Putamen (tissue), 1 donor: ENCODE measurements at regions not wholly inside any gene's neighbourhood (a gene's known extent, or its start where the extent isn't known, plus 50 kb on each side); places are given as distances from the start of the nearest gene placed in this dataset.
A peak's percentile ranks its signal among the peaks of the same experiment; 100 is the strongest.

Experiments used
- DNase-seq: peaks from one replicate; pipeline ENCODE4 v3.0.0-alpha.2; 2016; ENCODE audit warnings: low spot score

- no peak for DNase-seq
These were observed 248.2 kb downstream of the ACTL7B start for GRCh38 chr9:108607607-108608006.

GRCh38 chr9:108606401-108606800 lies 249.4 kb downstream of the ACTL7B start:
- DNase-seq, result no peak

GRCh38 chr9:108603141-108603540 lies 252.6 kb downstream of the ACTL7B start:
- DNase-seq, result no peak

GRCh38 chr9:108600896-108601295 lies 254.9 kb downstream of the ACTL7B start:
- DNase-seq, result no peak

GRCh38 chr9:108599571-108599970 lies 256.2 kb downstream of the ACTL7B start:
- DNase-seq, result no peak

- DNase-seq, result no peak
These were observed 264.7 kb downstream of the ACTL7B start for GRCh38 chr9:108591121-108591520.

GRCh38 chr9:108588246-108588645 lies 267.5 kb downstream of the ACTL7B start:
- DNase-seq, result no peak

GRCh38 chr9:108586471-108587139 lies 269.2 kb downstream of the ACTL7B start:
- no peak for DNase-seq

- DNase-seq, result no peak
These were observed 270.9 kb downstream of the ACTL7B start for GRCh38 chr9:108584860-108585259.

- no peak for DNase-seq
These were observed 273.1 kb downstream of the ACTL7B start for GRCh38 chr9:108582726-108583125.

- DNase-seq, result peak; percentile 41
These were observed 275.9 kb downstream of the ACTL7B start for GRCh38 chr9:108579757-108580439.

- no peak for DNase-seq
These were observed 280.5 kb downstream of the ACTL7B start for GRCh38 chr9:108575276-108575675.

GRCh38 chr9:108569624-108570023 lies 286.2 kb downstream of the ACTL7B start:
- no peak for DNase-seq

- DNase-seq, result no peak
These were observed 287.7 kb downstream of the ACTL7B start for GRCh38 chr9:108568093-108568492.

- no peak for DNase-seq
These were observed 288.2 kb downstream of the ACTL7B start for GRCh38 chr9:108567571-108567970.

GRCh38 chr9:108565651-108566378 lies 290.0 kb downstream of the ACTL7B start:
- peak; percentile 85 for DNase-seq

- no peak for DNase-seq
These were observed 293.6 kb downstream of the ACTL7B start for GRCh38 chr9:108562176-108562575.

GRCh38 chr9:108559432-108559831 lies 296.4 kb downstream of the ACTL7B start:
- no peak for DNase-seq

GRCh38 chr9:108554831-108555230 lies 301.0 kb downstream of the ACTL7B start:
- DNase-seq, result no peak

- no peak for DNase-seq
These were observed 302.6 kb downstream of the ACTL7B start for GRCh38 chr9:108553111-108553635.

- DNase-seq, result no peak
These were observed 303.2 kb downstream of the ACTL7B start for GRCh38 chr9:108552459-108553040.

GRCh38 chr9:108551030-108551841 lies 304.6 kb downstream of the ACTL7B start:
- no peak for DNase-seq
